GM12878 (cell line): ENCODE measurements at regions not wholly inside any gene's neighbourhood (a gene's known extent, or its start where the extent isn't known, plus 50 kb on each side); places are given as distances from the start of the nearest gene placed in this dataset.

Experiments used
- ATAC-seq: fragments of 200-7000 bp; cut with Tn5 transposase; 3 replicates; pipeline ENCODE4 v1.9.1; 2020; ENCODE audit warnings: mild to moderate bottlenecking, moderate library complexity
- BruUV-seq: library from RNA; stranded (reverse); fragments of 400-500 nt; replicated peaks from 2 replicates; lab custom pipeline; 2021; lab: Mats Ljungman, UMichigan
- CTCF ChIA-PET: fragments of 300-600 bp; sonication (Branson Sonifier 250); formaldehyde crosslinking; extraction: SDS; loops from one replicate; lab custom pipeline; 2021; ENCODE audit warnings: inconsistent platforms; lab: Yijun Ruan, JAX
- POLR2A ChIA-PET: fragments of 350-600 bp; formaldehyde crosslinking; extraction: SDS; loops from one replicate; lab custom pipeline; 2021; ENCODE audit warnings: inconsistent platforms; lab: Charles Lee
- RAD21 ChIA-PET: fragments of 300-600 bp; sonication (Branson Sonifier 250); formaldehyde crosslinking; loops from one replicate; lab custom pipeline; 2023; ENCODE audit warnings: antibody characterized with exemption; ENCODE audit not compliant: unreplicated experiment; lab: Charles Lee
- SMC1A ChIA-PET: fragments of 300-600 bp; sonication (Branson Sonifier 250); formaldehyde crosslinking; loops from one replicate; lab custom pipeline; 2023; ENCODE audit not compliant: unreplicated experiment, uncharacterized antibody; lab: Charles Lee
- DNase-seq: peaks from one replicate; pipeline ENCODE4 v3.0.0-alpha.2; 2011; ENCODE audit warnings: low read depth, low spot score
- FAIRE-seq: peaks from 3 replicates; lab custom pipeline; 2011; peaks lifted over from hg19 to GRCh38; lab: Jason Lieb, UNC
- H2AFZ ChIP-seq: 2 replicates; pipeline ENCODE4 v1.6.0; 2011; ENCODE audit warnings: low read depth, low read length, control low read depth; ENCODE audit not compliant: control insufficient read depth
- H3K27ac ChIP-seq: 2 replicates; pipeline ENCODE4 v1.5.1; 2011; ENCODE audit warnings: control low read depth; ENCODE audit not compliant: control insufficient read depth, insufficient read depth
- H3K27me3 ChIP-seq, 2 experiments: replicated peaks in 1 of 2; 2 replicates each; pipeline versions ENCODE4 v1.6.0 to v1.6.1; 2011; ENCODE audit warnings: low read length in 1 of 2; ENCODE audit not compliant: control insufficient read depth in 2 of 2, insufficient read depth in 2 of 2
- H3K36me3 ChIP-seq, 2 experiments: 2 replicates each; pipeline ENCODE4 v1.5.1; 2011; ENCODE audit warnings: low read length in 1 of 2; ENCODE audit not compliant: control insufficient read depth in 2 of 2, insufficient read depth in 2 of 2
- H3K4me1 ChIP-seq: 2 replicates; pipeline ENCODE4 v1.6.1; 2011; ENCODE audit warnings: mild to moderate bottlenecking, low read length, moderate library complexity, mixed read lengths; ENCODE audit not compliant: control insufficient read depth, insufficient read depth
- H3K4me2 ChIP-seq: 2 replicates; pipeline ENCODE4 v1.6.0; 2011; ENCODE audit warnings: control low read depth; ENCODE audit not compliant: control insufficient read depth, insufficient read depth
- H3K4me3 ChIP-seq: fragments of 200-600 bp; sonication (generic); 2 replicates; pipeline ENCODE4 v1.5.1; 2016
- H3K79me2 ChIP-seq: 2 replicates; pipeline ENCODE4 v1.6.0; 2011; ENCODE audit warnings: low read length; ENCODE audit not compliant: control insufficient read depth, insufficient read depth
- H3K9ac ChIP-seq: 2 replicates; pipeline ENCODE4 v1.8.0; 2011; ENCODE audit warnings: low read length, control low read depth, mixed read lengths; ENCODE audit not compliant: control insufficient read depth, insufficient read depth
- H3K9me3 ChIP-seq: replicated peaks from 3 replicates; pipeline ENCODE4 v1.5.1; 2011; ENCODE audit warnings: mild to moderate bottlenecking, low read length; ENCODE audit not compliant: control insufficient read depth, insufficient read depth
- H4K20me1 ChIP-seq: 2 replicates; pipeline ENCODE4 v1.6.0; 2011; ENCODE audit not compliant: control insufficient read depth, insufficient read depth
- E4F1 ChIP-seq: fragments of 450-650 bp; IDR thresholded peaks from 2 replicates; pipeline ENCODE4 v1.6.1; 2018; ENCODE audit warnings: borderline replicate concordance, mild to moderate bottlenecking; ENCODE audit not compliant: partially characterized antibody
- ETV6 ChIP-seq, 2 experiments: fragments of 450-650 bp in 1 of 2; IDR thresholded peaks in 1 of 2; conservative IDR thresholded peaks in 1 of 2; 2 replicates each; pipeline ENCODE4 v1.6.1; 2014; ENCODE audit warnings: antibody characterized with exemption in 1 of 2, borderline replicate concordance in 1 of 2, low read depth in 1 of 2, mild to moderate bottlenecking in 1 of 2, moderate library complexity in 1 of 2
- FOS ChIP-seq: IDR thresholded peaks from 3 replicates; pipeline ENCODE4 v1.6.1; 2011; ENCODE audit warnings: borderline replicate concordance; ENCODE audit not compliant: insufficient read length; ENCODE audit errors: extremely low read depth
- FOXK2 ChIP-seq: fragments of 450-650 bp; IDR thresholded peaks from 2 replicates; pipeline ENCODE4 v1.6.1; 2017; ENCODE audit warnings: mild to moderate bottlenecking, moderate library complexity
- IRF3 ChIP-seq: fragments of 450-650 bp; IDR thresholded peaks from 2 replicates; pipeline ENCODE4 v1.6.1; 2014; ENCODE audit warnings: mild to moderate bottlenecking
- MYB ChIP-seq: fragments of 150-350 bp; IDR thresholded peaks from 2 replicates; pipeline ENCODE4 v1.6.1; 2014; ENCODE audit warnings: mild to moderate bottlenecking, low read depth, low read length, borderline replicate concordance
- NFYA ChIP-seq: IDR thresholded peaks from 2 replicates; pipeline ENCODE4 v1.6.1; 2011; ENCODE audit warnings: low read depth, mild to moderate bottlenecking, low read length, improper control_type of control experiment, borderline replicate concordance
- POLR2A ChIP-seq: IDR thresholded peaks from 2 replicates; pipeline ENCODE4 v1.6.1; 2011; ENCODE audit warnings: low read depth, mild to moderate bottlenecking, low read length
- RFX5 ChIP-seq: IDR thresholded peaks from 2 replicates; pipeline ENCODE4 v1.6.1; 2011; ENCODE audit warnings: low read depth, low read length, improper control_type of control experiment
- TCF3 ChIP-seq: IDR thresholded peaks from 2 replicates; pipeline ENCODE4 v1.6.1; 2012; ENCODE audit warnings: low read depth, mild to moderate bottlenecking, low read length, borderline replicate concordance; ENCODE audit not compliant: insufficient read depth
- ZNF274 ChIP-seq: IDR thresholded peaks from one replicate; pipeline ENCODE4 v1.8.0; 2011; ENCODE audit not compliant: insufficient read length, insufficient read depth
- ZNF687 ChIP-seq: fragments of 450-650 bp; IDR thresholded peaks from 2 replicates; pipeline ENCODE4 v1.6.1; 2017; ENCODE audit warnings: mild to moderate bottlenecking, moderate library complexity
- WGBS: methylation state at CpG from one replicate; pipeline ENCODE4 v1.1.6; 2016; ENCODE audit warnings: low lambda C conversion rate; ENCODE audit not compliant: insufficient replicate concordance, insufficient coverage; ENCODE audit errors: missing lambda C conversion rate; 5-methylcytosine and 5-hydroxymethylcytosine counted together
- in situ Hi-C: fragments of 300-500 bp; cut with MboI; formaldehyde crosslinking; loops from 9 replicates; pipeline ENCODE4 v1.14.3; 2018; ENCODE audit warnings: mixed read lengths
- intact Hi-C: fragments of 100-400 bp; cut with micrococcal nuclease; formaldehyde crosslinking; loops from one replicate; pipeline ENCODE4 v1.14.2; 2022; ENCODE audit not compliant: unreplicated experiment

- H3K36me3 ChIP-seq: no peaks in the 10 kb centered on the region
- no peaks in the 10 kb centered on the region for H3K4me1 ChIP-seq
- no peak overlapping the region for H3K9ac ChIP-seq
- H3K27me3 ChIP-seq: peaks cover 1 to 9% of the 10 kb centered on the region in 2 experiments; a peak in 3 of 4 replicates
- H3K4me2 ChIP-seq: no peak overlapping the region
- no peaks in the 10 kb centered on the region for H3K79me2 ChIP-seq
- TF ChIP-seq MYB (no peak), ETV6 (conservative IDR thresholded peaks at IDR 0.05 in 1 of 2, IDR thresholded peaks at IDR 0.05 in 1 of 2; ENCODE audit: borderline replicate concordance in 1 of 2, low read depth in 1 of 2) (no peak), POLR2A (no peak), FOXK2 (no peak), IRF3 (no peak), RFX5 (no peak), E4F1 (no peak), TCF3 (no peak), ZNF274 (no peak), NFYA (no peak), FOS (no peak), ZNF687 (no peak)
- no peaks in the 10 kb centered on the region for H4K20me1 ChIP-seq
- H3K27ac ChIP-seq: no peak overlapping the region
- H3K9me3 ChIP-seq: no peaks in the 10 kb centered on the region; the same call in 2 of the 3 replicates
- BruUV-seq: no TSS peak
- ChIA-PET SMC1A (no interaction called here), RAD21 (no interaction called here), CTCF (no interaction called here), POLR2A (no interaction called here)
- intact Hi-C loops (no loop called here), in situ Hi-C loops (no loop called here)
- H3K4me3 ChIP-seq: no peak overlapping the region
- DNase-seq: no peak
- 50% methylated on average over 2 of the region's 2 CpGs for WGBS
- H2AFZ ChIP-seq: no peak overlapping the region
- FAIRE-seq: no peak
- no peak for ATAC-seq
Measured at GRCh38 chr1:38657873-38658272, 201.7 kb downstream of the RRAGC start.
